ENCODE measurements at regions not wholly inside any gene's neighbourhood (a gene's known extent, or its start where the extent isn't known, plus 50 kb on each side); places are given as distances from the start of the nearest gene placed in this dataset.
"Not testable (repeated sequence)": the region's sequence is repeated elsewhere in the genome, so short reads cannot be mapped to it uniquely, and the experiment has no call there.

DNA sequence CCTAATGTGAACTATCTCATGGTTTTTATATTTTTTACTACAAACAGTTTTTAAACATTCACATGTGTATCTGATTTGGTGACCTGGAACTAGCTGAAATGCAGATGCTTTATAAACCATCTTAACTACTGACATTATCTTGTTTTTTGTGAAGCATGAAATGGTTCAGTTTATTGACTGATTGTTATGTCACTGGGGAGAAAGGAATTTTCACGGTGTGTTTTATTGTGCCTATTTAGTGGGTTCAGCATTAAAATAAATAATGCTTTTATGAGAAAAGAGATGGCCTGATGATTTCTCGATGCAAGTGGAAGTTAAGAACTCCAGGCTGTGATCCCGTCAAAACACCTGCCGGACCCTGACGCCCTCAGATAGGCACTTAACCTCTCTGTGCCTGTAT lies 79.9 kb upstream of the KIF26B start:
- H3K36me3 ChIP-seq: no peaks in the 10 kb centered on the region
- H3K9me3 ChIP-seq: peaks cover 0 to 5% of the 10 kb centered on the region in 2 donors
- H3K27me3 ChIP-seq: no peaks in the 10 kb centered on the region
- no peak overlapping the region for H3K4me3 ChIP-seq
- no peaks in the 10 kb centered on the region for H3K4me1 ChIP-seq
- no peak for DNase-seq
- TF ChIP-seq POLR2A (IDR thresholded peaks at IDR 0.05): no peak
- TF ChIP-seq, protein P1, sequence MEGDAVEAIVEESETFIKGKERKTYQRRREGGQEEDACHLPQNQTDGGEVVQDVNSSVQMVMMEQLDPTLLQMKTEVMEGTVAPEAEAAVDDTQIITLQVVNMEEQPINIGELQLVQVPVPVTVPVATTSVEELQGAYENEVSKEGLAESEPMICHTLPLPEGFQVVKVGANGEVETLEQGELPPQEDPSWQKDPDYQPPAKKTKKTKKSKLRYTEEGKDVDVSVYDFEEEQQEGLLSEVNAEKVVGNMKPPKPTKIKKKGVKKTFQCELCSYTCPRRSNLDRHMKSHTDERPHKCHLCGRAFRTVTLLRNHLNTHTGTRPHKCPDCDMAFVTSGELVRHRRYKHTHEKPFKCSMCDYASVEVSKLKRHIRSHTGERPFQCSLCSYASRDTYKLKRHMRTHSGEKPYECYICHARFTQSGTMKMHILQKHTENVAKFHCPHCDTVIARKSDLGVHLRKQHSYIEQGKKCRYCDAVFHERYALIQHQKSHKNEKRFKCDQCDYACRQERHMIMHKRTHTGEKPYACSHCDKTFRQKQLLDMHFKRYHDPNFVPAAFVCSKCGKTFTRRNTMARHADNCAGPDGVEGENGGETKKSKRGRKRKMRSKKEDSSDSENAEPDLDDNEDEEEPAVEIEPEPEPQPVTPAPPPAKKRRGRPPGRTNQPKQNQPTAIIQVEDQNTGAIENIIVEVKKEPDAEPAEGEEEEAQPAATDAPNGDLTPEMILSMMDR (IDR thresholded peaks at IDR 0.05): no peak
- H3K27ac ChIP-seq: peak overlapping the region in 1 of 2 donors; percentile 26
- intact Hi-C loops (cut with DNase I; ENCODE audit: low total_unique reads): no loop called here

DNA sequence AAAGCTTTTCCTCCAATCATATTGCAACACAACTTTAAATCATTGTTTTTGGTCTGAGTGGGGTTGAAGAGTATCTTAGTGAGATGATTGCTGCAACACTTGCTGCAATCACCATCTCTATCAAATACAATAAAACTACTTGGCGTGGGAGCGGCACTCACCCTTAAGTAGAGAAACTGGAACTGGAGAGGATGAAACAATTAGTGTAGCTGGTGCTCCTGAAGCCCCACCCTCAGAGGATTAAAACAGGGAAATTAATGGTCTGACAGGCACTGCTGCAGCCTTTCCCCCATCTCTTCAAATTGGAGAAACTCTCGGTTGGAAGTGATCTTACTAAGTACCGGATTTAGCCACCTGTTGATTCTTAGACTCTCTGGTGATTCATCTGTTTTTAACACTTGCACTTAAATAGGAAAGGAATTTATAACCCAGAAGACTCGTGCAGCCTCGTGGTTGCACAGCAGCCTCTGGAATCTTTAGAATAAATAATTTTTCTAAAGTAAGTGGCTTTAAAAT lies 80.5 kb upstream of the KIF26B start:
- Histone ChIP-seq H3K9me3 (peaks cover 0 to 5% of the 10 kb centered on the region in 2 donors), H3K27ac (peak overlapping the region in 1 of 2 donors; percentile 39), H3K36me3 (no peaks in the 10 kb centered on the region), H3K4me1 (no peaks in the 10 kb centered on the region), H3K4me3 (no peak overlapping the region), H3K27me3 (no peaks in the 10 kb centered on the region)
- TF ChIP-seq, protein P1 (IDR thresholded peaks at IDR 0.05): no peak
- TF ChIP-seq POLR2A (IDR thresholded peaks at IDR 0.05): no peak
- intact Hi-C loops (cut with DNase I; ENCODE audit: low total_unique reads): no loop called here
- peak in 1 of 2 donors; percentile 28 for DNase-seq

DNA sequence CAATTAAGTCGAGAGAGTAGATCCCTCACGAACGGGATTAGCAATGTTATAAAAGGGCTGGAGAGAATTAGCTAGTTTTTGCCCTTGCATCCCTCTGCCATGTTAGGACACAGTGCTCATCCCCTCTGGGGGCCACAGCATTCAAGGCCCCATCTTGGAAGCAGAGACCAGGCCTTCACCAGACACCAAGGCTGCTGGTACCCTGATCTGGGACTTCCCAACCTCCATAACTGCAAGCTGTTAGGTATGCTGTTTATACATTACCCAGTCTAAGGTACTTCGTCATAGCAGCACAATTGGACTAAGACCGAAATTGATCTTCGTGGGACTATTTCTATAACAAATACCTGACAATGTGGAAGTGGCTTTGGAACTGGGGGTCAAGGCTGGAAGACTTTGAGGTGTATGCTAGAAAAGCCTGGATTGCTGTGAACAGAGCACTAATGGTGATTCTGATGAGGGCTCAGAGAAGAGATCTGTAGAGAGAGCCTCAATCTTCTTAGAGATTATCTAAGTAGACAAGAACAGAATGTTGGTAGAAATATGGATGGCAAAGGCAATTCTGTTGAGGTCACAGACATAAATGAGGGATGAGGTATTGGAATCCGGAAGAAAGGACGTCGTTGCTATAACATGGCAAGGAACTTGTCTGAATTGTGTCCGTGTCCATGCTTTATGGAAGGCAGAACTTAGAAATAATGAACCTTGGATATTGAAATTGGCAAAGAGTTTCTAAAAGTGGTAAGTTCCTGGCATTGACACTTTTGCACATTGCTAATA lies 83.8 kb upstream of the KIF26B start:
- TF ChIP-seq POLR2A (IDR thresholded peaks at IDR 0.05): no peak
- TF ChIP-seq, protein P1 (IDR thresholded peaks at IDR 0.05): no peak
- Histone ChIP-seq H3K4me1 (no peaks in the 10 kb centered on the region), H3K27me3 (no peaks in the 10 kb centered on the region), H3K36me3 (no peaks in the 10 kb centered on the region), H3K9me3 (no peaks in the 10 kb centered on the region), H3K27ac (no peak overlapping the region), H3K4me3 (no peak overlapping the region)
- DNase-seq: no peak
- intact Hi-C loops (cut with DNase I; ENCODE audit: low total_unique reads): no loop called here

DNA sequence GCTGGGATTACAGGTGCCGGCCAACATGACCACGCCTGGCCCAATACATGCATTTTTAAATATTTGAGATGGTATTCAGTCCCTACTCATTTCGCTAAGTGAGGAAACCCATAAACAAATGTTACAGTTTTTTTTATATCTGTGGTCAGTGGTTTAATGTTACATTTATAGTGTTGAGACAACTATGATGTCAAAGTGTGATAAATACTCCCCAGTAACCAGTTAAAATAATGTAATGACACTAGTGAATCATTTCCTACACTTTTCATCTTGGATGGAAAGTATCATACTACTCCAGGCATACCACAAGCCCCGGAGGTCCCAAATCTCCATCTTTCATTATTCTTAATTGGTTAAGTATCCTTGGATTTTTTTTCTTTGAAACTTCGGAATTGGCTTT lies 87.5 kb upstream of the KIF26B start:
- TF ChIP-seq, protein P1 (IDR thresholded peaks at IDR 0.05): no peak
- TF ChIP-seq POLR2A (IDR thresholded peaks at IDR 0.05): no peak
- Histone ChIP-seq H3K36me3 (no peaks in the 10 kb centered on the region), H3K4me1 (no peaks in the 10 kb centered on the region), H3K9me3 (no peaks in the 10 kb centered on the region), H3K27me3 (no peaks in the 10 kb centered on the region), H3K27ac (no peak overlapping the region), H3K4me3 (no peak overlapping the region)
- intact Hi-C loops (cut with DNase I; ENCODE audit: low total_unique reads): no loop called here
- DNase-seq: no peak

DNA sequence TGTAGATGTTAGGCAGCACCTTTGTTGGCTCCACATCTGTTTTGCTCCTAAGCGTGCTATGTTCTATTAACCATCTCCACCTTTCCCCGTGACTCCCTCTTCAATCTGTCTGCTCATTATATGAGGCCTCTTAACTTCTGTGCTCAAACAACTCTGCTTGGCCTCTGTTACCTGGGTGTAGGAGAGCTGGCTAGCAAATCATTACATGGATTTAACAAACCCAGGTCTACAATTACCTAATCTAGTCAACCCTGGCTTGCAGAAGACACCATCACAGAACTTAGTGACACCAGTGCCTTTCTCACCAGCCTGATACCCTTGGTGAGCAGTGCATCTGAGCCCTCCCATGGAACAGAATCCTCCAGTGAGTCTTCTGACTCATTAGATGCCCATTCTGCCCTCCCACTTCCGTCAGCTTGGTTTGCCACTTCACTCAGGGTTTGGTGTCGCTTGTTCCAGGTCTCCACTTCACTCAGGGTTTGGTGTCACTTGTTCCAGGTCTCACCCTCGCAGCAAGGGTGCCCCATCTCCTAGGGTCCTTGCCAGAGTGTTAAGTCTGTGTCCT lies 92.0 kb upstream of the KIF26B start:
- TF ChIP-seq POLR2A (IDR thresholded peaks at IDR 0.05): no peak
- TF ChIP-seq, protein P1 (IDR thresholded peaks at IDR 0.05): no peak

DNA sequence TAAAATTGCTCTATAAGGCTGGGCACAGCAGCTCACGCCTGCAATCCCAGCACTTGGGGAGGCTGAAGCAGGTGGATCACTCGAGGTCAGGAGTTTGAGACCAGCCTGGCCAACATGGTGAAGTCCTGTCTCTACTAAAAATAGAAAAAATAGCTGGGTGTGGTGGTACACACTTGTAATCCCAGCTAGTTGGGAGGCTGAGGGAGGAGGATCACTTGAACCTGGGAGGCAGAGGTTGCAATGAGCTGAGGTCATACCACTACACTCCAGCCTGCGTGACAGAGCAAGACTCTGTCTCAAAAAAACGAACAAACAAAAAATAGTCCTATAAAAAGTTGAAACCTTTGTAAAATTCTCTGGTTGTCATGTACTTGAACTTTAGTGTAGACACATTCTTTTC lies 93.0 kb upstream of the KIF26B start:
- H3K9me3 ChIP-seq; H3K4me1 ChIP-seq; H3K36me3 ChIP-seq; DNase-seq; H3K4me3 ChIP-seq; H3K27ac ChIP-seq; intact Hi-C loops (cut with DNase I; ENCODE audit: low total_unique reads); H3K27me3 ChIP-seq: not testable (repeated sequence)

More for the DNA sequence above, 92.0 kb upstream of the KIF26B start:
- Histone ChIP-seq H3K9me3 (no peaks in the 10 kb centered on the region), H3K36me3 (no peaks in the 10 kb centered on the region), H3K27ac (no peak overlapping the region), H3K4me3 (no peak overlapping the region), H3K27me3 (no peaks in the 10 kb centered on the region), H3K4me1 (no peaks in the 10 kb centered on the region)
- no peak for DNase-seq
- intact Hi-C loops (cut with DNase I; ENCODE audit: low total_unique reads): no loop called here
